Neural cell (in vitro differentiated cells): ENCODE measurements at regions not wholly inside any gene's neighbourhood (a gene's known extent, or its start where the extent isn't known, plus 50 kb on each side); places are given as distances from the start of the nearest gene placed in this dataset.

ENCODE experiments used
- EZH2 ChIP-seq: fragments of 200-600, 300-800 bp; shearing (Covaris generic), sonication (generic); IDR thresholded peaks from 2 replicates; pipeline ENCODE4 v1.6.1; 2014; ENCODE audit warnings: antibody characterized with exemption, low read length, borderline replicate concordance, mild to moderate bottlenecking; ENCODE audit not compliant: insufficient read depth, poor library complexity, severe bottlenecking
- POLR2AphosphoS5 ChIP-seq: IDR thresholded peaks from 2 replicates; pipeline ENCODE4 v1.6.1; 2012
- TF ChIP-seq, protein P1 (sequence below): fragments of 450-650 bp; IDR thresholded peaks from 2 replicates; pipeline ENCODE4 v1.5.1; 2014; ENCODE audit warnings: antibody characterized with exemption, mild to moderate bottlenecking, moderate library complexity; ENCODE audit not compliant: poor library complexity, severe bottlenecking

DNA sequence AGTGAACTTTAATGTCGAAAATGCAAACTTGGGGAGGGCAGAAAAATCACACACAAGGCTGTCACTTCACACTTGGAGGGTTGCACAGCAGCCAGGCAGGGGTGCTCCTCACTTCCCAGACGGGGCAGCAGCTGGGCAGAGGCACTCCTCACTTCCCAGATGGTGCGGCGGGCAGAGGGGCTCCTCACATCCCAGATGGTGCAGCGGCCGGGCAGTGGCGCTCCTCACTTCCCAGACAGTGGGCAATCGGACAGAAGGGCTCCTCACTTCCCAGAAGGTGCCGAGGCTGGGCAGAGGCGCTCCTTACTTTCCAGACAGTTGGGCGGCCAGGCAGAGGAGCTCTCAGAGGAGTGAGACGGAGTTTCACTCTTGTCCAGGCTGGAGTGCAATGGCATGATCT is 90.6 kb downstream of the HMGB3 start:
- TF ChIP-seq EZH2 (no peak), POLR2AphosphoS5 (no peak)
- TF ChIP-seq, protein P1, sequence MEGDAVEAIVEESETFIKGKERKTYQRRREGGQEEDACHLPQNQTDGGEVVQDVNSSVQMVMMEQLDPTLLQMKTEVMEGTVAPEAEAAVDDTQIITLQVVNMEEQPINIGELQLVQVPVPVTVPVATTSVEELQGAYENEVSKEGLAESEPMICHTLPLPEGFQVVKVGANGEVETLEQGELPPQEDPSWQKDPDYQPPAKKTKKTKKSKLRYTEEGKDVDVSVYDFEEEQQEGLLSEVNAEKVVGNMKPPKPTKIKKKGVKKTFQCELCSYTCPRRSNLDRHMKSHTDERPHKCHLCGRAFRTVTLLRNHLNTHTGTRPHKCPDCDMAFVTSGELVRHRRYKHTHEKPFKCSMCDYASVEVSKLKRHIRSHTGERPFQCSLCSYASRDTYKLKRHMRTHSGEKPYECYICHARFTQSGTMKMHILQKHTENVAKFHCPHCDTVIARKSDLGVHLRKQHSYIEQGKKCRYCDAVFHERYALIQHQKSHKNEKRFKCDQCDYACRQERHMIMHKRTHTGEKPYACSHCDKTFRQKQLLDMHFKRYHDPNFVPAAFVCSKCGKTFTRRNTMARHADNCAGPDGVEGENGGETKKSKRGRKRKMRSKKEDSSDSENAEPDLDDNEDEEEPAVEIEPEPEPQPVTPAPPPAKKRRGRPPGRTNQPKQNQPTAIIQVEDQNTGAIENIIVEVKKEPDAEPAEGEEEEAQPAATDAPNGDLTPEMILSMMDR = no peak
